Sciatic nerve (tissue), 2 donors: ENCODE measurements at regions not wholly inside any gene's neighbourhood (a gene's known extent, or its start where the extent isn't known, plus 50 kb on each side); places are given as distances from the start of the nearest gene placed in this dataset.

Experiments used
- ATAC-seq: fragments of 200-7000 bp; cut with Tn5 transposase; one replicate; pipeline ENCODE4 v1.9.1; 2020; ENCODE audit warnings: mild to moderate bottlenecking, moderate library complexity
- DNase-seq: peaks from one replicate; pipeline ENCODE4 v3.0.0-alpha.2; 2020; ENCODE audit warnings: low spot score
- intact Hi-C: fragments of 100-400 bp; cut with DNase I; formaldehyde crosslinking; loops from one replicate; pipeline ENCODE4 v1.14.2; 2022
- donor health status: DM: no; HTN: no; CAD: no.
- donor health status: DM: no; HTN: no; CAD: no.

DNA sequence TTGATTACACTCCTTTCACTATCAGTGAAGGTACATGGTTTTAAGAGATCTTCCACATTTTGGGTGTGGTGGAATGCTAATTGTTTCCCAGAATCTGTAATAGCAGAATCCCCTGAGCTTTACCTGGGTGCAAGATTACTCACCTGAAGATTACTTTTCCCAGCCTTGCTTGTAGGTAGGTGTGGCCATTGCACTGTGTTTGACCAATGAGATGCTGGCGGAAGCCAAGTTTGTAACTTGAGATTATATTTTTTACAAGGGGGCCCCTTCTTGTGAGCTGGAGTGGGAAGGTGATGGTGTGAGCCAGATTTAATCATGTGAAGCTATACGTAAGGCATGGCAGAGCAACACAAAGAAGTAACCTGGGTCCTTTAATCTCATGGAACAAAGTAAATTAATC is 294.3 kb downstream of the TOX3 start:
- intact Hi-C loops: no loop called here
- DNase-seq: no peak

DNA sequence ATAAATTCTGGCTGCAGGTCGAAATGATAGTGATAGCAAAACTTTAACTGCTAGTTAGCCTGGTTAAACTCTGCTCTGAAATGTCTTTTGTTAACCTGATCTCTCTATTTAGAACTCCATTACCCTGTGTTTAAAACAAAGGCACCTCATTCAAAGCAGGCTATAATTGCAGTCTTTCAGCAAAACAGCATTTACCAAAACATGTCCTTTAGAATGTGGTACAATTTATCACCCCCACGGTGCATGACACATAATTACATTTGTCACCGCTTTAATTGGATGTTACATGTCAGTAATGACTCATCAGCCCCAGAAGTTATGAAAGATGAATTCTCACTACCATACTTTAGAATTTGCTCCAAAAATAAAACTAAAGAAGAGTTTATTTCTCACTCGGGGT is 295.4 kb downstream of the TOX3 start:
- DNase-seq (no peak), ATAC-seq (no peak)
- intact Hi-C loops: no loop called here

More for the DNA sequence above, 294.3 kb downstream of the TOX3 start:
- no peak for ATAC-seq

DNA sequence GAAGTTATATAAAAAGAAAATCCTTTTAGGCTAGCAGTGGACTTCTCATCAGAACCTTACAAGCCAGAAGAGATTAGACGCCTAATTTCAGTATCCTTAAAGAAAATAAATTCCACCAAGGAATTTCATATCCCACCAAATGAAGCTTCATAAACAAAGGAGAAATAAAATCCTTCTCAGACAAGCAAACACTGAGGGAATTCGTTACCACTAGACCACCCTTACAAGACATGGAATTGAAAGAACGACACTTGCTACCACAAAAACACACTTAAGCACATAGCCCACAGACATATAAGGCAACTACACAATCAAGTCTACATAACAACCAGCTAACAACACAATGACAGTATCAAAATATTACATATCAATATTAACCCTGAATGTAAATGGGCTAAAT is 299.2 kb downstream of the TOX3 start:
- intact Hi-C loops: no loop called here
- no peak for DNase-seq
- no peak for ATAC-seq

DNA sequence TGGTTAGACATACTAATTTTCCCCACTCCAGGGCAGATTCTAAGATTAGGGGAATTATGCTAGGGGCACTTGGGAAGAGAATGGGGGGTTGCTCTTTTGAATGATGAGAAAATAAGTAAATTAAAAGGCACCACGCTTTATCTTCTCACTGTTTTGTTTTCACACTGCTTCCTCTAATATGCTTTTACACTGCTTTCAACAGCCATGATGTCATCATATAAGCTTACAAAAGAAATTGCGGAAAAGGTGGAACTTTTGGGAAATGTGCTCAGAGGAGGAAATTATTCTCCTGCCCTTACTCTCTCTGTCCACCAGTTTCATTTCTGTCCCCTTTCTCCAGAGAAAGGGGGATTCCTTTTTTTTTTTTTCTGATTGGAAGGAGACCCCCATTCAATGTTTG is 308.2 kb downstream of the TOX3 start:
- ATAC-seq (no peak), DNase-seq (no peak)
- intact Hi-C loops: no loop called here

DNA sequence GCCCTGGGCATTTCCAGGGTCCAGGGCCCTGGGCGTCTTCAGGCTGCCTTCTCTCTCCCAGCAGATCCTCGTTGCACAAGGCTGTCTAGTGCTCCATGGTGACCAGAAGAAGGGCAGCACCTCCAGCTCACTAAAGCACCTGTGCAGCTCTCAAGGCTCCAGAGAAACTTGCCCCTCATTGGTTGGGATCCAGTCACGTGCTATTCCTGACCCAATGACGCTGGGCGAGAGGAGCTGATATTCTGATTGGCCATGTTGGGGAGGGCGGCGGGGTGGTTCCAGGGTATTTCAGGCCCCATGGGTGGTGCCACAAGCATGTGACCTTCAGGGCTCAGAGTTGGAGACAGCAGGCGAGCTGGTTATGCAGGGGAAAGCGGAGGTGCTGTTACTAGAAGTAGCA is 309.1 kb downstream of the TOX3 start:
- ATAC-seq (no peak), DNase-seq (no peak)
- intact Hi-C loops: no loop called here

DNA sequence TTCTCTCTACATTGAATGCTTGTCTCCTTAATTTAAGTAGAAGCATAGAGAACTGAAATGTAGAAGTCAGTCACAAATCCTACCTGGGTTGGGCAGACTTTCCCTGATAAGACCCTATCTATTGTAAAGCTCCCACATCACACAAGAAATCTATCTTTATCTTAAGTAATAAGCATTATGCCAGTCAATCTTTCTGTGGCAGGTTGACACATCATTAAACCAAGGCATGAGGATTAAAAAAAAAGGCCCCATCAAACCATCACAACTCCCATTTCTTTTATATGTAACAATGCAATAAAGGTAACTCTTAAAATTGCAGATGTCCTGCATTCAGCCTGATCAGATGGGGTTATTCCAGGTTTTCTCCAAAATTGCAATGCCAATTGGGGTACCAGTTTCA is 311.8 kb downstream of the TOX3 start:
- no peak for ATAC-seq
- no peak for DNase-seq
- intact Hi-C loops: no loop called here

DNA sequence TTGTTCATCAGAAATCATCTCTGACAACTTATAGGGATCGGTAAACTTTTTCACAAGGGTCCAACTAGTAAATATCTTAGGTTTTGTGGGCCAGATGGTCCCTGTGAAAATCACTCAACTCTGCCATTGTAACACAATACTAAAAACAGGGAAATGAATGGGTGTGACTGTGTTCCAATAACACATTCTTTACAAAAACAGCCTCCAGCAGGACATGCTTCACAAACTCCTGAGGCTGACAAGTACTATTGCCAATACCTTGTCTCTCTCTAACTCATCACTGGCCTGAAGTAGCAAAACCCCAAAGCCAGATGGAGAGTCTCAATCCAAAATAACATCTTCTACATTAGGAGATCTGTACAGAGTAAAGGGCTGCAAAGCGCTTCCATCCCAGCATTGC is 312.3 kb downstream of the TOX3 start:
- intact Hi-C loops: no loop called here
- DNase-seq (no peak), ATAC-seq (no peak)

DNA sequence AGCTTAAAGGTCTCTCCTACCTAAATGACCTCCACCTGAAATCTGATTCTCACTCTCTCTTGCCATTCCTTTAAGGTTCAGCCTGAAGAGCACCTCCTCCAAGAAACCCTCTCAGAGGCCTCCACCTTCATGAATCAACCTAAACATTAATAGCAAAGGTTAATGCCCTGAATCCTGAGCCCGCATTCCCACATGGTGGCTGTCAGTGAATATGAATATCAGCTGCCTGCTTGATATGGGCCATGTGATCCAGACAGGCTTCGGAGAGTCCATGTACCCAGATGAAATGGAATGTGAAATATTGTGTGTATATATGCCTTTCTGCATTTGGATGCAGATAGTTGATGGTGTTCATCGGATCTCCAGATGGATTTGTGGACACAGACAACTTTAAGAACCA is 317.5 kb downstream of the TOX3 start:
- DNase-seq (no peak), ATAC-seq (no peak)
- intact Hi-C loops: no loop called here

DNA sequence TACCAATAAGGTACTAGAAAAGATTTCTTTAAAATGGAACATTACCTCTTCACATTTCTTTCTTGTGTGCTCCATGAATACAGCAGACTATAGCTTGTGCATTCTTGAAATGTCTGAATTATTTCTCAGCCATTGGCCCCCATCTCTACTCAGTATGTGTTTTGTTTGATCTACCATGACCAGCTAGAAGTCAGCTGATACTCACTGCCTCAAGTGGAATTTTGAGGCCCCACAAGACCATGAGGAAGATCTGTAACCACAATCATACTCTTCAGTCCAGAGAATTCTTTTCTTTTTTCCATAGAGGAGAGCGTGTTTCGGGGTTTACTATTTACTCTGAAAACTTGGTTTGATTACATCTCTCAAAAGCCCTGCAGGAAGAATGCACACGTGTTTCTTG is 319.1 kb downstream of the TOX3 start:
- intact Hi-C loops: no loop called here
- DNase-seq (no peak), ATAC-seq (no peak)

DNA sequence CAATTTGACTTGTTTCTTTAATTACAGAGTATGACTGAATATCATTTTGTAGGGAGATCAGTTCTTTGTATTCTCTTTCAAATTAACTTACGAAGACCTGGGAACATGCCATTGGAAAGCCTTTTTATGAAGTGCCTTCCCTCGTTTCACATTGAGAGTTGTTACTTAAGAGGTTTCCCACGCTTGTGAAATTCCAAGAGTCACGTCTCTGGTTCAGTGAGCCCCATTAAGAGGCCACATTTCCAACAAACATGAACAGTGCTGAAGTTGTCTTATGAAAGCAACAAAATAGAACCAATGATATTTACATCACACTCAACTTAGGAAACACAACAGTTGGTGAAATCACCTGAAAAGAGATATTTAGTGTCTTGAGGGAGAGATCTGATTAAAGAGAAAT is 334.1 kb downstream of the TOX3 start:
- intact Hi-C loops: no loop called here
- no peak for ATAC-seq
- no peak for DNase-seq

DNA sequence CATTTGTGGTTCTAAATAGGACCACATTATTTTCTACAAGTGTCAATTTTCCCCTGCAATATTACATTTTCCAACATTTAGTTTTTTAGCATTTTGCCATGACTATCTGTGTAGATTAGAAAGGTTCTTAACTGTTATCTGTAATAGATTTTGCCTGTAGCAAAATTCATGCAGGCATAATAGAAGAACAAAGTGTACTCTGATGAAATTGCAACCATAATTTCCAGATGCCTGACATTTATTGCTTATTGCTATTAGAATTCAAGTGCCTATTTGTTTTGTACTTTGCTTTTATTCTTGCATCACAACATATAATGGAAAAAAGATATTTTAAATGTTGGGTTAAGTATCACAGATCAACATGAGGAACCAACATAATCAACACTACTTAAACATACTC is 337.7 kb downstream of the TOX3 start:
- ATAC-seq: no peak
- intact Hi-C loops: no loop called here
- DNase-seq: no peak

DNA sequence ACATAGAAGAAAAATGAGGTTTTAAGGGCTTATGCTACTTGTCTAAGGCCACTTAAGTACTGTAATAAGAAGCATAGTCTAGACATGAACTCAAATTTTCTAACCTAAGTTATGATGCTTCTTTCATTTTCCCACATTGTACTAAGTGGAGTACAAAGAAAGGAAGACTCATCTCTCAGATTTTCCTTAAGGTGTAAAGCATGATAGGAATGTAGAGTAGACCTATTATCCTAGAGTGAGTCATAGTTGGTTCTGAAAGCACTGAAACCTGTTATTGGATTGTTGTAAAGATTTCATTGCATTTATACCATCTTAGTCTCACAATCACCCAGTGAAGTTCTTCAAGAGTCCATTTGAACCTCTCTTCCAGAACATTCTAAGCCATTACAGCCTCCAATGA is 343.8 kb downstream of the TOX3 start:
- intact Hi-C loops: no loop called here
- ATAC-seq: no peak
- DNase-seq: no peak

DNA sequence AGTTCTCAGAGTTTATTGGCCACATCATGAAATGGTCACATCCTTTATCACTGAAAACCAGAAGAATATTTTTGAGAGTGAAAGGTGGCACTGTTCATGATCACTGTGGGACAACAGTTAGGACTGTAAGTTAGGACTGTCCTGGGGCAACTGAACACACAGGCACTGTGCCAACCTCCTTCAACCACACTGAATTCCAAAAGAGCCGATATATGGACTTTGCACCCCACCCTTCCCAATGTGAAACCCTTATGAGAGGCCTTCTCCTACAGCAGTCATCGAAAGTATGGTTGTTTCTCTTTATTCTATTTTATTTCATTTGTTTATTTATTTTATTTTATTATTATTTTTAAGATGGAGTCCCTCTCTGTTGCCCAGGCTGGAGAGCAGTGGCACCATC is 353.5 kb downstream of the TOX3 start:
- DNase-seq (no peak), ATAC-seq (no peak)
- intact Hi-C loops: no loop called here

DNA sequence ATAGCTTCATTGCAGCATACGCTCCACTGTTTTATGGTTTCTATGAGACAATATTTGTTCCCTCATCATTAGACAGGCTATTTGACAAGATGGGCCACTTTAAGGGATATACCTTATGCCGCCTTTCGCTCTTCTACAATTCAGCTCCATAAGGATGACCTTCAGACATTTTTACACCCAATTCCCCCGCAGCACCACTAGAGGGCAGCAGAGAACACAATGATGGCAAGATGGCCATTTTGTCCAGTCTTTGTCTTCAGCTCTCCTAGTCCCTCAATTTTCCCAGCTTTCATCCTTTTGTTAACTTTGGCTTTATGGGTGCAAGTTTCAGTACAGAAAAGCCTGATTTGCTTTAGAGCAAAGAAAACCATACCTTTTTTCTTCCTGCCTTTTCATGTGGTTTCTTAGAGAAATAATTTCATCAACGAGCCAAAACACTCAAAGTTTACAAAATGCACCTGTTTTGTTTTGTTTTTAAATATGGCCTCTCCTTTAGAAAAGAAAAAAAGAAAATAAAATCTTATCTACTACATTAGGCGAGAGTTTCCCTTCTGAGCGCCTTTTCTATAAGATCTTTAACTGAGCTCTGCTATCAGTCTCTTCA is 355.3 kb downstream of the TOX3 start:
- ATAC-seq (peak; percentile 38), DNase-seq (peak; percentile 72)
- intact Hi-C loops: no loop called here

DNA sequence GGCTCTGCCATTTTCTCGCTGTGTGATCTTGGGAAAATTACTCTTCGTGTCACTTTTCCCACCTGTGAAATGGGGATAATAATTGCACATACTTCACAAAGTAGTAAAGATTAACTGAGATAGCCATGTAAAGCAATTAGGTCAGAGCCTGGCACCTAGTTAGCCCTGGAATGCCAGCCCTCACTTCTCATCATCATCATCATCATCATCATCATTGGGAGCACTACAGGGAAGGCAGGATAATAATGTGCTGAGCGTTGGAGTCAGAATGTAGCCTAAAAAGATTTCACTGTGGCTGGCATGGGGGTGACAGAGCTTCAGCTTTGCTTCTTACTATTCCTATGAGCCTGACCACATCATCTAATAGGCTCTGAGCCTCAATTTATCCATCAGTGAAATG is 362.6 kb downstream of the TOX3 start:
- intact Hi-C loops: no loop called here
- no peak for ATAC-seq

DNA sequence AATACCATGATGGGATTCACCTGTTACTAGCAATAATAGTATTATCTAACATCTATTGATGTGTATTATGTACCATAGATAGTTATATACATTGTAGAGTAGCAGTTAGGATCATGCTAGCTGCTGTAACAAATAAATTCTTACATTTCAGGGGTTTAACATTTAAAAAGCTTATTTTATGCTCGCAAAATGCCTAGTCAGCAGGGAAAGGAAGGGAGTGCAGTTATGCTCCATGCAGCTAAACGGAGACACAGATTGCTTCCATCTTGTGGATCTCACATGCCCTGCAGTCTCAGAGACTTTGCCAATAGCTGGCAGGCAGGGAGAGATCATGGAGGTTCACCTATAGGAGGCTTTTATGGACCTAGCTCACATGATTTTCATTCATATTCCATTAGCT is 364.1 kb downstream of the TOX3 start:
- DNase-seq (no peak), ATAC-seq (no peak)
- intact Hi-C loops: no loop called here

More for the DNA sequence above, 362.6 kb downstream of the TOX3 start:
- DNase-seq: no peak

DNA sequence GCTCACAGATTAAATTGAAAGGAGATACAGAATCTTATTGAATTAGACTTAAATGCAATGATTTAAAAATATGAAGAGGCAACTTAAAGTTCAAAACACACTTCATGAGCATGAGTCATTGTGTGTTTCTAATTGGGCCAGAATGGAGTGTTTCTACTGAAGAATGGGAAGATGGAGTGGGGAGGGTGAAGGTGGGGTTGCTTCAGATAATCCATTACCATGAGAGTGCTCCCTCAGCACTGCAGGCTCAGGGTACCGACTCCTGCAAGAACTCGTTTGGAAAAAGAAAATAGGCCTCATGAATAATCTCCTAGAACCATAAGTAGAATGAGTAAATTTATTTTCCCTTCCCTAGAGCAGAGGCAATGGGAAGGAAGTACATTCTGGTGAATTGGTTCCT is 372.8 kb downstream of the TOX3 start:
- no peak for DNase-seq
- ATAC-seq: no peak
- intact Hi-C loops: no loop called here

DNA sequence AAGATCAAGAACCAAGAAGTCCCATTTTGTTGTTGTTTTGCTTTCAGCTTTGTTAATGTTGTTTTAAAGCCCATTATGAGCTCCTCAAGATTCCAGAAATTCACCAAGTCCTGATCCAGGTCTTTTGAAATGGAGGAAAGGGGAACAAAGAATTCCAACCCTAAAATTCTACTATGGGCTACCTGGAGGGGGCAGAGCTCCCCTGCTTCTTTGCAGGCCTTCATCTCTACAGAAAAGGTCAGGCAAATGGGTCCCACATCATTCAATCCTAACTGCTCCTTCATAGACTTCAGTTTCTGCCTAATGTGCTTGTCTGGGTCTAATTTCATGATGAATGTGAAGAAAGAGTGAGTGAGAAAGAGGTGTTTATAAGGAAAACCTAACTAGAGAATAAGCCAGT is 375.5 kb downstream of the TOX3 start:
- intact Hi-C loops: no loop called here
- ATAC-seq (no peak), DNase-seq (no peak)

DNA sequence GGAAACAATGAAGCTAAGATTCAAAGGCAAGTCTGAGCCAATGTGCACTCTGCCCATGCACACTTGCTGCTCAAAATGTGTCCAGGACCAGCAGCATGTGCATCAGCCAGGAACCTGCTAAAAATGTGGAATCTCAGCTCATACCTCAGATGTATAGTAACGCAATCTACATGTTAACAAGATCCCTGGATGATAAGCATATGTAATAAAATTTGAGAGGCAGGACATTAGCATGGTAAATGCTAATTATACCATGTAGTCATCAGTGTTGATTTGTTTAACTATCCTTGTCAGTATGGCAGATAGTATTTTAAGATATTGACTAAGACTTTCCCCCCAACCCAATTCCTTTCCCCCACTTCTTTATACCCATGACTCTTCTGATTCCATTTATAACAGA is 379.6 kb downstream of the TOX3 start:
- no peak for ATAC-seq
- intact Hi-C loops: no loop called here

DNA sequence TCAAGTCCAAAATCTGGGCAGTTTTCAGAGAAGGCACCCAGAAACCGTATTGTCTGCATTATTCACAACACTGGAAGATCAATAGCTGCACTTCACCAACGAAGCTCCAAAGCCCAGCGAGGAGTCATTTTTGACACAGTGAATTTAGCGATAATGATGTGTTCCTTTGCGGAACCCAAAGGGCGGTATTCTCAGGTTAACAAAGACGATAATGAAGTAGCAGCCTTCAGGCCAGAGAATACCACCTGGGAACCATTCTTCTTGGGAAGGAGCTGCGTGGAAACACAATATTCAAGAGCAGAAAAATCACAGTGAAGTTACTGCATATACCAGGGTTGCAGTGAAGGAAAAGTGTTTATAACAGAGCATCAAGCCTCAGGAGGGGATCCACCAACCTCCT is 381.0 kb downstream of the TOX3 start:
- intact Hi-C loops: no loop called here
- ATAC-seq (no peak), DNase-seq (no peak)

More for the DNA sequence above, 379.6 kb downstream of the TOX3 start:
- DNase-seq: no peak

DNA sequence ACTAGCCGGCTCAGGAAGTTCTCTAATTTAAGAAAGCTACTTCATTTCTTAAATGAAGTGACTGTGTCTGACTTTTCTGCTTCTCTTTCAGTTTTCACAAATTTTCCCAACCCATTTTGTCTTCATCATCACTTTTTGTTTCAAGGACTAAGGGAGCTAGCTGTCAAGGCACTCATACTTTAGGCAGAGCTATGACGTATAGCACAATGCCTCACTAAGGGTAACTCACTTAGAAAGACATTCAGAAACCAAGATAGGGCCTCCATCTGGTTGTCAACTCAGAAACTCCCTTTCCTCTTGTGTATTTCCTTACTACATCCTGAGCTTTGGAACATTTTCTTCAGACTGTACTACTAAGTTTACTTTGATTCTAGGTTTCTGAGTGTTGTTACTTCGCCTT is 397.9 kb downstream of the TOX3 start:
- ATAC-seq (no peak), DNase-seq (no peak)
- intact Hi-C loops: no loop called here

DNA sequence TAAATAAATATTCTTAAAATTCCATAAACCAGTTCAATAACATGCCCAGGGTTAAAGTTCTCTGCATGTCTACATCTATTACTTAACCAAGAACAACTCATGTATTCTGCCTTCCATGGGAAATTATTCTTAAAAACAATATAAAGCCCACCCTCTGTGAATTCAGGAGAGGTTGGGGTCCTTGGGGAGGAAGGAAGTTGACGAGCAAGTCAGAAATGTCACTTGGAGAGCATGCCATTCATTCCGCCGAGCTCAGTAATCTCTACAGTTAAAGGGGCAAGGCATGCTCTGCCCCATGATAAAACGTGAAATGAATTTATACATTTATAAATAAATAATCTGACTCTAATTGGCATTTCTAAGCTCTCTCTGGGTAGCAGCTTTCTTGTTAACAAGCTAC is 405.1 kb downstream of the TOX3 start:
- intact Hi-C loops: no loop called here
- no peak for ATAC-seq
- DNase-seq: no peak
